ENCODE measurements at regions not wholly inside any gene's neighbourhood (a gene's known extent, or its start where the extent isn't known, plus 50 kb on each side); places are given as distances from the start of the nearest gene placed in this dataset.
A peak's percentile ranks its signal among the peaks of the same experiment; 100 is the strongest.

GRCh38 chr2:138237667-138238384, 263.7 kb upstream of the SPOPL start:
- no peak for DNase-seq (ENCODE audit: low spot score in 2 of 2)
- TF ChIP-seq POLR2A (IDR thresholded peaks at IDR 0.05) = no peak
- no peak for TF ChIP-seq CTCF (IDR thresholded peaks at IDR 0.05)
- no peak for TF ChIP-seq POLR2AphosphoS5 (IDR thresholded peaks at IDR 0.05)
- H3K27me3 ChIP-seq = no peaks in the 10 kb centered on the region
- H3K4me1 ChIP-seq = no peaks in the 10 kb centered on the region
- no peaks in the 10 kb centered on the region for H3K36me3 ChIP-seq
- no peaks in the 10 kb centered on the region for H3K9me3 ChIP-seq
- no peak overlapping the region for H3K27ac ChIP-seq
- no peak overlapping the region for H3K4me3 ChIP-seq
- intact Hi-C loops (cut with DNase I; ENCODE audit: low total_unique reads) = no loop called here

GRCh38 chr2:138238908-138239307, 262.7 kb upstream of the SPOPL start:
- no peak overlapping the region for H3K4me3 ChIP-seq
- H3K36me3 ChIP-seq = no peaks in the 10 kb centered on the region
- no peaks in the 10 kb centered on the region for H3K27me3 ChIP-seq
- intact Hi-C loops (cut with DNase I; ENCODE audit: low total_unique reads) = no loop called here
- no peak for TF ChIP-seq POLR2A (IDR thresholded peaks at IDR 0.05)
- no peak for TF ChIP-seq CTCF (IDR thresholded peaks at IDR 0.05)
- no peak for TF ChIP-seq POLR2AphosphoS5 (IDR thresholded peaks at IDR 0.05)
- H3K4me1 ChIP-seq = no peaks in the 10 kb centered on the region
- no peaks in the 10 kb centered on the region for H3K9me3 ChIP-seq
- H3K27ac ChIP-seq = no peak overlapping the region
- DNase-seq (ENCODE audit: low spot score in 2 of 2) = no peak

GRCh38 chr2:138239902-138240491, 261.6 kb upstream of the SPOPL start:
- no peaks in the 10 kb centered on the region for H3K9me3 ChIP-seq
- no peak overlapping the region for H3K4me3 ChIP-seq
- peak overlapping the region in 1 of 2 donors; percentile 34 for H3K27ac ChIP-seq
- intact Hi-C loops (cut with DNase I; ENCODE audit: low total_unique reads) = no loop called here
- TF ChIP-seq POLR2AphosphoS5 (IDR thresholded peaks at IDR 0.05) (no peak), POLR2A (IDR thresholded peaks at IDR 0.05) (no peak), CTCF (IDR thresholded peaks at IDR 0.05) (no peak)
- H3K36me3 ChIP-seq = no peaks in the 10 kb centered on the region
- no peak for DNase-seq (ENCODE audit: low spot score in 2 of 2)
- H3K4me1 ChIP-seq = no peaks in the 10 kb centered on the region
- H3K27me3 ChIP-seq = no peaks in the 10 kb centered on the region

- Histone ChIP-seq H3K27ac (no peak overlapping the region), H3K27me3 (no peaks in the 10 kb centered on the region), H3K36me3 (no peaks in the 10 kb centered on the region), H3K4me3 (no peak overlapping the region), H3K4me1 (no peaks in the 10 kb centered on the region), H3K9me3 (no peaks in the 10 kb centered on the region)
- intact Hi-C loops (cut with DNase I; ENCODE audit: low total_unique reads) = no loop called here
- no peak for DNase-seq (ENCODE audit: low spot score in 2 of 2)
- TF ChIP-seq POLR2A (IDR thresholded peaks at IDR 0.05) (no peak), POLR2AphosphoS5 (IDR thresholded peaks at IDR 0.05) (no peak), CTCF (IDR thresholded peaks at IDR 0.05) (no peak)
These were observed 258.2 kb upstream of the SPOPL start for GRCh38 chr2:138243372-138243771.

GRCh38 chr2:138244501-138244925, 257.1 kb upstream of the SPOPL start:
- Histone ChIP-seq H3K9me3 (no peaks in the 10 kb centered on the region), H3K4me1 (no peaks in the 10 kb centered on the region), H3K27ac (no peak overlapping the region), H3K36me3 (no peaks in the 10 kb centered on the region), H3K4me3 (no peak overlapping the region), H3K27me3 (no peaks in the 10 kb centered on the region)
- TF ChIP-seq POLR2AphosphoS5 (IDR thresholded peaks at IDR 0.05) = no peak
- TF ChIP-seq CTCF (IDR thresholded peaks at IDR 0.05) = no peak
- no peak for TF ChIP-seq POLR2A (IDR thresholded peaks at IDR 0.05)
- DNase-seq (ENCODE audit: low spot score in 2 of 2) = no peak
- intact Hi-C loops (cut with DNase I; ENCODE audit: low total_unique reads) = no loop called here

Data from breast epithelium (tissue), 4 donors.